HG03442 (cell line): ENCODE measurements at regions not wholly inside any gene's neighbourhood (a gene's known extent, or its start where the extent isn't known, plus 50 kb on each side); places are given as distances from the start of the nearest gene placed in this dataset.
"Not testable (repeated sequence)": the region's sequence is repeated elsewhere in the genome, so short reads cannot be mapped to it uniquely, and the experiment has no call there.

Source experiments
- ATAC-seq: cut with Tn5 transposase; IDR thresholded peaks from one replicate; pipeline ENCODE4 v1.9.1; 2021; ENCODE audit warnings: mild to moderate bottlenecking, moderate library complexity; ENCODE audit not compliant: unreplicated experiment

- ATAC-seq = no peak
Observed at GRCh38 chr9:13943176-13943575, 370.8 kb downstream of the NFIB start.

- ATAC-seq = peak; percentile 63
Observed at GRCh38 chr9:13942695-13943094, 371.2 kb downstream of the NFIB start.

GRCh38 chr9:13942201-13942600, 371.7 kb downstream of the NFIB start:
- no peak for ATAC-seq

GRCh38 chr9:13941714-13942113, 372.2 kb downstream of the NFIB start:
- ATAC-seq = no peak

DNA sequence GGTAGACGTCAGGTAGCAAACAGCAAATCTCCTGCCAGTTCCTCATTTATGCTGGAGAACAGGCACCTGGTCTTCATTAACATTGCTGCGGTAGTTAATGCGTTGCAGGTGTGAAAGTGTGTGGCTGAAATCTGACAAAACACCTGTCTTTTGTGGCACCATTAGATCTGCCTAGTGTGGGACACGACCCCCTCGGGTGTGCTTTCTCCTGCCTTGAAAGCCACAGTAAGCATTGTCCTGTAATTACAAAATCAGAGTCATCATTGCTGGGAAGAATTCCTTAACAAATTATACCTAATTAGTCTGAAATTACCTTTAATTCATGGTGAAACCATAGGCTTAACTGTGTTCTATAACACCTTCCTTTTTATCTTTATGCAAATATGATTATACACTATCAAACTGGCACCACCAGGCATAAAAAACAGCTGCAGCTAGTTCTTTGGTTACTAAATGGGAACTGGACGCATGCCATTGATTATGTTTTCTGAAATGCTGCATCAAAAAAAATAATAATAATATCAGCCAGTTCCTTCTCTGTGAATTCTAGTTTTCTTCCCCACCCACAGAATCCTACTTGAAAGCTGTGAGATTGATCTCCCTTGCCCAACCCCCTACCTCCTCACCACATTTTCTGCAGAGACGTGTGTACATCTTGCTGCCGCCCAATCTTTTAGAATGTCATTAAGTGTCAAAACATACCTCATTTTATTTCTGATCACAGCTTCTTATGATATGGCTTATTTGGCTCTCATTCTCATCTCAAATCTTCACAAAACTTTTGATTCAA, 374.0 kb downstream of the NFIB start:
- no peak for ATAC-seq

DNA sequence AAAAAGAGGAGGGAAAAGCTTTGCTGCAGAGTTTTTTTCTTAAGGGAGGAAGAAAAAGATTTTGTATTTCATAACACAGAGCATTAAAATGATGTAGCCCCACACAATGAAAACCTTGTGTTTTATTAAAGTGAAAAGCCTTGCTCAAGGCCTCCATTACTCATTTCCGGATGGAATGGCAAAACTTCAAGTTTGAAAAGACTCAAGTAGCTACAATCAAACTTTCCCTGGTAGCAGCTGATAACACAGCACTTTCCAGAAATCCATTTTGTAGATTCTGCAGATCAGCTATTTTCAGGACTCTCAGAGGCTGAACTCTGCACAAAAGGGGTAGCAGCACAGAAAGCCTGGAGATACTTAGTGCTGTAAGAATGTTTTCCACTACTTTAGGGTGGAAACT, 374.8 kb downstream of the NFIB start:
- no peak for ATAC-seq

GRCh38 chr9:13934416-13934815, 379.5 kb downstream of the NFIB start:
- no peak for ATAC-seq

GRCh38 chr9:13933268-13933656, 380.7 kb downstream of the NFIB start:
- ATAC-seq = no peak

DNA sequence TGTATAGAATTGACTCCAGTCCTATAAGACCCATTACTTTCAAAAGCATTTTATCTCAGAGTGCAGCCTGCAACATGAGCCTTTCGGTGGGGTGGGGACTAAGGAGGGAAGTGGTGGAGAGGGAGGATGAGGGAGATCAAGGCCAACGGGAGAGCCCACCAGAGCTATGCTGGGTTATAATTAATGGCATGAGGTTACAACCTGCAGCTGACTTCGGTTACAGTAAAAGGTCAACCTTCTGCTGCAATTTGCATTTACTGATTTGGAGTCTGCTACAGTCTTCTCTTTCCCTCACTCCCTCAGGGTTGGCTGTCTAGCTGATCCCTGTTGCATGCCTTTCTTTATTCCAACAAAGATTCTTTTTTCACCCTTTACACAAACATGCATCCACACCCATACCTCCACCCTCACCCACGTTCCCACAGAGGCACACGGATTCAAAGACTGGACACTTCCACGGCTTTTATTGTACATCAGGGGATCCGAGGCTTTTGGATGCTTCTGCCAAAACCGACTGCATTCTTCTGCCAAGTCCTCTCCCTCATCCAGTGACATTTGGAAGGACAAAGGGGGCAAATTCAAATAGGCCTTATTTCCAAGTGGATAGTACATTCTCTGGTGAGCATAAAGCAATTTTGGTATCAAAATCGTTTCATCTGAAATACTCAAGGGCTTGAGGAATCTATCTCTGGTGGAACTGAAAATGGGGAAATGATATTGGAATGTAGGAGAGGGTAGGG, 381.2 kb downstream of the NFIB start:
- no peak for ATAC-seq

DNA sequence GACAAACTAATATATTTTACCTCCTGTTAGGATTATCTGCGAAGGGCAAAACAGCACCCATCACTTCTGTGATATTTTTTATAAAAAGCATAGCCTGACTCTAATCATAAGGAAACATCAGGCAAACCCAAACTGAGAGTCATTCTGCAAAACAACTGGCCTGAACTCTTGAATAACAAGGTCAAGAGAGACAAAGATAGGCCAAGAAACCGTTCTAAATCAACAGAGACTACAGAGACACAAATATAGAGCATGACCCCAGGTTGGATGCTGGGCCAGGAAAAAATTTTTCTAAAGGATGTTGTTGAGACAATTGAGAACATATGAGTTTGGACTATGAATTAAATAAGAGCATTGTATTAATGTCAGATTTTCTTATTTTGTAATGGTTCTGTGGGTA, 384.9 kb downstream of the NFIB start:
- no peak for ATAC-seq

- ATAC-seq = no peak
Observed at GRCh38 chr9:13923381-13923780, 390.6 kb downstream of the NFIB start.

DNA sequence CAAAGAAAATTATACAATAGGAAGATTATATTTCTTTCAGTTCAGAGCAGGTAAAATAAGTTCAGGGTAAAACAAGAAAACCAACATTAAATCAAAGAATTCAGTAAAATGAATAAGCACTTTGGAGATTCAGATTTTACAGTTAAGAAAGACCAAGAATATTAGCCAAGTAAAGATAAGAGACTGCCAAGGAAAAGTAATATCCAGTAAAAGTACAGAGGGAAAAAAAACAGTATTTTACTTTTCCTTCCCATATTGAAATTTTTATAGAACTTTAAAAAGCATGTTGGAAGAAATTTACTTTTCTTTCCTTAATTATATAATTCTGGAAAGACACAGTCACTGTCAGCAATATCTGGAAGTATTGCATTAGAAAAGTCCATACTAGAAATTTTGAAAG, 393.4 kb downstream of the NFIB start:
- ATAC-seq = no peak

GRCh38 chr9:13919401-13919800, 394.5 kb downstream of the NFIB start:
- ATAC-seq = no peak

- no peak for ATAC-seq
Observed at GRCh38 chr9:13917534-13917933, 396.4 kb downstream of the NFIB start.

DNA sequence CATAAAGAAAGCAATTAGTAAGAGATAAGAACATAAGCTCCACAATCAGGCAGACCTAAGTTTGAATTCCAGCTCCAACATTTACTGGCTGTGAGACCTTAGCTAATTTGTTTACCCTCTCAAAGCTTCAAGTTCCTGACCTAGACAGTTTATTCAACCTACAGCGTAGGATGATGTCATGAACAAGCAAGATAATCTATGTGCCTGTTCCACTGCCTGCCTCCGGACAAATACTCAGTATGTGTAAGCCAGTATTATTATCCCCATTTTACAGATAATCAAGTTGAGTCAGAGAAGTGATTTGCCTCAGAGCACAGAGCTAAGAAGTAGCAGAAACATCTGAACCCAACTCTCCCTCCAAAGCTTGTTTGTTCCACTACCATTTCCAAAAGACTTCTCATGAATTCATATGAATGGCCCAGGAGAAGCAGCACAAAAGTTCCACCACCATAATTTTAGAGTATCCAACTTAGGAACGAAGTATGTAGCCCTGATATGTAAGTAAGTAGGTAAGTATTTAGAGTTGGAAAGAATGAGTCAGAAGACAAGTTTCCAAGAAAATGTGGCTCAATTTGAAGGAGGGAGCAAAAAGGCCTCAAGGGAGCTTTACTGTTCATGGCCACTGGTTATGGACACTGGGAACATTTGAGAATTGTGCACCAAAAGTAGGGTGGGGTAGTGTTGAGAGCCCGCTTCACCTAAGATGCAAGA, 398.2 kb downstream of the NFIB start:
- no peak for ATAC-seq

DNA sequence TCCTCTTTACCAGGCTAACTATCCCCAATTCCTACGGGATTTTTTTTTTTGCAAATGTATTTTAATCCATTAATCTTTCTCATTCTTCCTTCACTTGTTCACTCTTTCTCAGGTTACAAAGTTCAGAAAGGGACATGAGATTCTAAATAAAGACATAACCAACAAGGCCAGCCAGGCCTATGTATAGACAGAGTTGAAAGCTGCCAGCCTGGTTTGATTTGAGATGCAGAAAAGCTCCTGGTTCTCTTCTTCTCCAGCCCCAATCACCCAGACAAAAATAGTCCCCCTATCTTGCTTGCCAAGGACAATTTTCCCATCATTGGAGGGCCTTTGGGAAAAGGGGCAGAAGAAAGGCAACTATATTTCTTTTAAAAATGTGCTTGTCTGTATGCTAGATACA, 398.8 kb downstream of the NFIB start:
- ATAC-seq = no peak

DNA sequence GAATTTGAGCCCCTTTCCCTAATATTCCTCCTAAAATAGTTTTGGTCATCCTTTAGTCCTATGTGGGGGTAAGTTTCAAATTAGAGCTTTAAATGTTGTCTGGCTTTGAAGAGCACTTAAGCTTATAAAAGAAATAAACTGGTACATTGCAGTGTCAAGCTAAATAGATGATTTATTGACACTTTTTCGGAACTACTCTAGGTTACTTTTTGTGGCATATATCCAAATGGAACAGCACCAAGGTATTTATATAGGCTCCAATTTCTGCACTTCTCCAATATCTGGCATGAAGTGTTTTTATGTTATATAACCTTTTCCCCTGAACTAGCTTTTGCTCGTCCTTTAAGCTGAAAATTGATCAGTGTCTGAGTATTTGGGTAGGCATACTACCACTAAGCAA, 402.5 kb downstream of the NFIB start:
- no peak for ATAC-seq

- ATAC-seq = not testable (repeated sequence)
Observed at GRCh38 chr9:13907842-13908241, 406.1 kb downstream of the NFIB start.

- ATAC-seq = no peak
Observed at GRCh38 chr9:13904746-13905145, 409.2 kb downstream of the NFIB start.

DNA sequence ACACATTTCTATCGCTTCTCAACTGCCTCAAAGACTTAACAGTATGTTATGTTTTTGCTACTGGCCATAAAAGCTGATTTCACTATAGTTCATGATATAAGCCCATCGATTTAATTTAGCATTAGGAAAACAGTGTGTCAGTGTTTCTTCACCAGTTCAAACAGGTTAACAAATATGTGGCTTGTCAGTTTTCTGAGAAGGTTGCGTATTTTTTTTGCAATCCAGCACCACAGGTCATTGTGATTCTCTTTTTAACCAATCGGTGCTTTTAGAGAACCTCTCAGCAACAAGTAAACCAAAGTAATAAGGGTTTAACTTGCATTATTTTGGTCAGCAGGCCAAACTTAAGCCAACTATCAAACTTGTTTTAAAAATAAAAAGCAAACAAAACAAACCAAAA, 409.6 kb downstream of the NFIB start:
- ATAC-seq = no peak

GRCh38 chr9:13902286-13903066, 411.5 kb downstream of the NFIB start:
- no peak for ATAC-seq
